Astrocyte of the cerebellum (primary cell): ENCODE measurements at regions not wholly inside any gene's neighbourhood (a gene's known extent, or its start where the extent isn't known, plus 50 kb on each side); places are given as distances from the start of the nearest gene placed in this dataset.
"Not testable (repeated sequence)": the region's sequence is repeated elsewhere in the genome, so short reads cannot be mapped to it uniquely, and the experiment has no call there.

Experiments used
- DNase-seq: peaks from one replicate; pipeline ENCODE4 v3.0.0-alpha.2; 2011; ENCODE audit warnings: low read depth
- H3K4me3 ChIP-seq: 2 replicates; pipeline ENCODE4 v1.5.1; 2011; ENCODE audit warnings: mild to moderate bottlenecking, low read depth, low read length, moderate library complexity
- CTCF ChIP-seq: IDR thresholded peaks from 2 replicates; pipeline ENCODE4 v1.5.1; 2012; ENCODE audit warnings: low read length, low read depth, moderate library complexity, mild to moderate bottlenecking; ENCODE audit errors: missing control alignments
- in situ Hi-C: cut with HindIII; loops from 2 replicates; pipeline ENCODE4 v1.10.0; 2017; ENCODE audit warnings: low sequenced_read_pairs

GRCh38 chr5:6108981-6109825 is 269.1 kb downstream of the MED10 start:
- TF ChIP-seq CTCF = no peak
- H3K4me3 ChIP-seq = no peak overlapping the region
- no peak for DNase-seq
- in situ Hi-C loops = no loop called here

- no peak for DNase-seq
- H3K4me3 ChIP-seq = no peak overlapping the region
- in situ Hi-C loops = no loop called here
- no peak for TF ChIP-seq CTCF
Observed at GRCh38 chr5:6108540-6108848, 269.9 kb downstream of the MED10 start.

GRCh38 chr5:6107675-6108539 is 270.4 kb downstream of the MED10 start:
- H3K4me3 ChIP-seq = no peak overlapping the region
- no peak for TF ChIP-seq CTCF
- in situ Hi-C loops = no loop called here
- no peak for DNase-seq

- in situ Hi-C loops = no loop called here
- no peak for TF ChIP-seq CTCF
- no peak overlapping the region for H3K4me3 ChIP-seq
- DNase-seq = no peak
Observed at GRCh38 chr5:6106756-6107155, 271.6 kb downstream of the MED10 start.

- no peak for TF ChIP-seq CTCF
- no peak for DNase-seq
- H3K4me3 ChIP-seq = no peak overlapping the region
- in situ Hi-C loops = no loop called here
Observed at GRCh38 chr5:6105320-6105719, 273.0 kb downstream of the MED10 start.

GRCh38 chr5:6096101-6096500 is 282.2 kb downstream of the MED10 start:
- TF ChIP-seq CTCF = no peak
- in situ Hi-C loops = no loop called here
- DNase-seq = no peak

GRCh38 chr5:6094180-6094579 is 284.2 kb downstream of the MED10 start:
- H3K4me3 ChIP-seq, in situ Hi-C loops, DNase-seq: not testable (repeated sequence)

More at GRCh38 chr5:6096101-6096500, 282.2 kb downstream of the MED10 start:
- H3K4me3 ChIP-seq = no peak overlapping the region
